Dedifferentiated amniotic fluid mesenchymal stem cell (primary cell): ENCODE measurements at regions not wholly inside any gene's neighbourhood (a gene's known extent, or its start where the extent isn't known, plus 50 kb on each side); places are given as distances from the start of the nearest gene placed in this dataset.

ENCODE experiments used
- DNase-seq: peaks from one replicate; pipeline ENCODE4 v3.0.0-alpha.2; 2016; ENCODE audit errors: extremely low spot score

- no peak for DNase-seq
Observed at GRCh38 chr9:126125577-126125976, 201.1 kb upstream of the MVB12B start.

- no peak for DNase-seq
Observed at GRCh38 chr9:126125992-126126409, 200.6 kb upstream of the MVB12B start.

GRCh38 chr9:126126807-126127206, 199.8 kb upstream of the MVB12B start:
- no peak for DNase-seq

GRCh38 chr9:126127591-126127990, 199.0 kb upstream of the MVB12B start:
- no peak for DNase-seq

GRCh38 chr9:126128494-126129142, 198.0 kb upstream of the MVB12B start:
- DNase-seq: no peak

- no peak for DNase-seq
Observed at GRCh38 chr9:126131066-126132010, 195.3 kb upstream of the MVB12B start.

- no peak for DNase-seq
Observed at GRCh38 chr9:126132746-126133145, 193.9 kb upstream of the MVB12B start.

- DNase-seq: no peak
Observed at GRCh38 chr9:126144196-126144595, 182.4 kb upstream of the MVB12B start.

- no peak for DNase-seq
Observed at GRCh38 chr9:126144603-126145456, 181.8 kb upstream of the MVB12B start.

GRCh38 chr9:126145887-126146253, 180.8 kb upstream of the MVB12B start:
- no peak for DNase-seq

GRCh38 chr9:126146254-126147145, 180.1 kb upstream of the MVB12B start:
- no peak for DNase-seq

GRCh38 chr9:126147186-126147935, 179.3 kb upstream of the MVB12B start:
- no peak for DNase-seq

- DNase-seq: no peak
Observed at GRCh38 chr9:126147936-126148870, 178.4 kb upstream of the MVB12B start.

- DNase-seq: no peak
Observed at GRCh38 chr9:126148994-126149393, 177.6 kb upstream of the MVB12B start.

GRCh38 chr9:126149661-126150060, 177.0 kb upstream of the MVB12B start:
- no peak for DNase-seq

- DNase-seq: no peak
Observed at GRCh38 chr9:126150411-126151030, 176.1 kb upstream of the MVB12B start.

- no peak for DNase-seq
Observed at GRCh38 chr9:126151031-126151685, 175.5 kb upstream of the MVB12B start.

- DNase-seq: no peak
Observed at GRCh38 chr9:126151686-126152134, 174.9 kb upstream of the MVB12B start.
